ENCODE measurements at regions not wholly inside any gene's neighbourhood (a gene's known extent, or its start where the extent isn't known, plus 50 kb on each side); places are given as distances from the start of the nearest gene placed in this dataset.

GRCh38 chr7:25885057-25885576 lies 266.9 kb upstream of the NFE2L3 start:
- DNase-seq = no peak

DNA sequence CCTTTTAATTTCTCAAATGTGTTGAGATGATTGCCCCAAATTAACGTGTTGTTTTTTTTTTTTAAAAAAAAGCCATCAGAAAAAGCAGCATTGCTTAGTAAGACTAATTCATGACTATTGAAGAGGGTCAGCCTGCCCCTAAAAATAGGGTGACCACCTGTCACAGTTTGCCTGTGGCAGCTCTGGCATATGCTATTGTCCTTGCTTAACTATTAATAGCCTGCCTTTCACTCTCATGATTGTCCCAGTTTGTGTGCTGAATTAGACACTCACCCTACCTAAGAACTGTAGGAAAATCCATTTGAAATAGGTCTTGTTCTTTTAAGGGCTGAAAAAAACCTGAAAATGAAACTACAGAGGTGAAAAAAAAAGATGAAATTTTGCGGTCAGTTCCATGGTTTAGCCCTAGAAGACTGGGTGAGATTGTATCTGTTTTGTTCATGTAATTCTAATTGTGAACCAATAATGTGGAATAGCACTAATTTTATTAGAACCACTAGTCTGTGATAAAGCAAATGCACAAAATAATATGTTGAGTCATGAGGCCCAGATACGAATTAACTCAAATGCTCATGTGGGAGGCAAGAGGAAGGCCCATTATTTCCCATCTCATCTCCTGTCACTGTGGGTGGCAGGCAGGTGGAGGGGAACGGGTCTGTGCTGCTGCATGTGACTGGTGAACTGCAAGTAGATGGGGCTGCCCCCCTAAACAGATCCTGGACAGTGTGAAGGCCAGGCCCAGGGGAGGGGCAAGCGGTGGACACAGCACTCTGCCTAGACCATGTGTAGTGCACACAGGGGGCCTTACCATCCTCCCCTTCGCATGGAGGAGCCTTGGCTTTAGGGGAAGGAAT lies 265.4 kb upstream of the NFE2L3 start:
- no peak for DNase-seq

DNA sequence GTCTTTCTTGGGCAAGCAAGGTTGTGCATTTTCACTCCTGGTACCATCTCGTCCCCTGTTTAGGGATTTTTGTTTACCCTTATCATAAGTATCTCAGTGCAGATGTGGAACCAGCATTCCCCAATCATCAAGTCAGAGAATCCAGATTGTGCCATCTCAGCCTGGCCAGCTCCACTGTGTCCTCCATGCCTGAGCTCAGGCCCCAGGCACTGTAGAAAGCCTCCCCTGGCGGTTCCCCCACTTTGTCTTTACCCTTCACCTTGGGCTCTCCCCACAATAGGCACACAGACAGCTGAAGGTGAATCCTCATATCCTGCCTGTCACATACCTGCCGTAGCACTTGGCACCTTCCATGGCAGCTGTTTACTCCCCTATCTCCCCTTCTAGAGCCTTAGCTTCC lies 264.7 kb upstream of the NFE2L3 start:
- no peak for DNase-seq

- DNase-seq = no peak
These were observed 264.0 kb upstream of the NFE2L3 start for GRCh38 chr7:25887795-25888559.

GRCh38 chr7:25889765-25890164 lies 262.2 kb upstream of the NFE2L3 start:
- no peak for DNase-seq

GRCh38 chr7:25891591-25891990 lies 260.4 kb upstream of the NFE2L3 start:
- DNase-seq = no peak

DNA sequence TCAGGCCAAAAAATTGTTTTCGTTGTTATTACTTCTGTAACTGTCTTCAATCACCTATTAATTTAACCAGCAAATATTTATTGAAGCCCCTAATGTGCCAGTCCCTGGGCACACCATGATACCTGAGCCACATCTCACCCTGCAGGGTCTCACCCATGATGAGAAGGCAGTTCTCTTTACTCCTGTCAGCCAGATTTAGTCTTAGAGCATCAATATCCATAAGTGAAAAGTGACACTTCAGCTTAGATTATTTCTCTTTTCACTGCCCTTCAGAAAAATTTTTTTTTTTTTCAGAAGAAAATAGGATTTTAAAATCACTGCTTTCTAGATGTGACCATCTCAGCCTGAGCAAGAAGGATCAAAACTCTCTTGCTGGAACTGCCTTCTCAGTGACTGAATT lies 258.6 kb upstream of the NFE2L3 start:
- DNase-seq = no peak

GRCh38 chr7:25894002-25894901 lies 257.7 kb upstream of the NFE2L3 start:
- no peak for DNase-seq

- DNase-seq = peak; percentile 62
These were observed 256.9 kb upstream of the NFE2L3 start for GRCh38 chr7:25894902-25895791.

DNA sequence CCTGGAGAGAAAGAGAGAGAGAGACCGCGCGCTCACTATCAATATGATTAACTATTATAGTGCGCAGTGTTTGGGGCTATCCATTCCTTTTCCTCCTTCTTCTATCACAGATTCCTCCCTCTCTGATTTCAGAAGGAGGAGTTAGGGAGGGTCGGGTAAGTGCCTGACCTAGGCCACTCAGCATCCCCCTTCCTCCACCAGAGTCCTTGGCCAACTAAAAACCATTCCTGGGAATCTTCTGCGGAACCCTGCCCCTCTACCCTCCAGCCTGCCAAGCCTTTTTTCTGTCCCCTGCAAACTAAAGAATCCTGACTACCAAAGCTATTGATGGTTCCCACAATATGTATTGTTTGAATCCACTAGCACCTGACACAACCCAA lies 256.2 kb upstream of the NFE2L3 start:
- DNase-seq = no peak

DNA sequence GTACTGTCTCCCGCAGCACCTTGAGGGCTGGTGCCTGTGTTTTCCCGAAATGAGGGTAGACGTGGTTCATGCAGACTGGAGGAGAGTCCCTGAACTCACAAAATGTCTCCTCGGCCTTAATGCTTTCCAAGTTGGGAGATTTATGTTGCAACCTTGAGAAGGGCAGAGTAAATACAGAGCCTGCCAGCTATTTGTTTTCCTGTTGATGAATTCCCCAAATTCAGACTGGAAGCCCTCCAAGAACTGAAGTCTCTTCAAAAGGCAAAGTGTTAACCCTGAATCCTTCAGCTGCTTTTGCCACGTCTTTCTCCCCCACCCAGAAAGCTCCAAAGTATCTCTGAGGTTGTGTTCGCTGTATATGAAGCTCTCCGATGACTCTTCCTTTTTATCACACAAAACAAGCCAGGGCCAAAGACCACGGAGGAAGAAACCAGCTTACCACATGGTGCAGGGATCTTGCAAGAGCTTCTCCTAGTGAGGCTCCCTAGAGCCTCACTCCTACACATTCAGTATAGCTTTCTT lies 254.7 kb upstream of the NFE2L3 start:
- no peak for DNase-seq

DNA sequence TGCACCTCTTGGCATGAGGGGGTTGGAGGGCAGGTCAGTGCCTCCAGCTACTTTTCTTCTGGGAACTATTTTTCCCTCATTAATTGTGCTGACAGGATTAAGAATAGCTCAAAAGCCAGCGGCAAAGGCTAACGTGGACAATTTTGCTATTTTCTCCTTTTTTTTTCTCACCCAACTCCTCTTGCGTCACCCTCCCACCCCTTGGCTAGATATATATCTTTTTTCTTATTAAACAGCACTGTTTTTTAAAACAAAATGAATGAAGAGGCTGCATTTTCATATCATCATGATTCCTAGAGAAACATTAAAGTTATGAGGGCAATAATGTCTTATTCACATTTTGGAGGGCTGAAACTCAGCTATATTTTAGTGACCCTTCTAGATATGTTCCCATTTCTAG lies 251.8 kb upstream of the NFE2L3 start:
- DNase-seq = no peak

DNA sequence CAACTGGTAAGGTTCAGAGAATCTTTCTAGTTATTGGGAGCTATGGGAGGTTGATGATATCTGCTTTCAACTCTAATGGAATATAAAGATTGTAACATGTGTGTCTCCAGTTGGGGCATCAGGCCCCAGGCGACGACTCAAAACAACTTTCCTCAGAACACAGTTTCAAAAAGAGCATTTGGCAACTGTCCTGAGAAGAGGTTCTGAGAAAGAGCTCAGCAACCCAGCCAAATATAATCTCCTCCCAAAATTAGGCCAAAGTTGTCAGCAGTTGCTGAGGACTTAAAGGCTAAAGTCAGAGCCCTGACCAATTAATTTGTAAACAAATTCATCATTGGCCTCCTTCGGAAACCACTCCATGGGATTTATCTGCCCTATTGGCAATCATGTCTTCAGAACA lies 251.1 kb upstream of the NFE2L3 start:
- DNase-seq = no peak

GRCh38 chr7:25901658-25902057 lies 250.3 kb upstream of the NFE2L3 start:
- DNase-seq = no peak

GRCh38 chr7:25906003-25906402 lies 246.0 kb upstream of the NFE2L3 start:
- DNase-seq = no peak

- no peak for DNase-seq
These were observed 245.2 kb upstream of the NFE2L3 start for GRCh38 chr7:25906760-25907159.

DNA sequence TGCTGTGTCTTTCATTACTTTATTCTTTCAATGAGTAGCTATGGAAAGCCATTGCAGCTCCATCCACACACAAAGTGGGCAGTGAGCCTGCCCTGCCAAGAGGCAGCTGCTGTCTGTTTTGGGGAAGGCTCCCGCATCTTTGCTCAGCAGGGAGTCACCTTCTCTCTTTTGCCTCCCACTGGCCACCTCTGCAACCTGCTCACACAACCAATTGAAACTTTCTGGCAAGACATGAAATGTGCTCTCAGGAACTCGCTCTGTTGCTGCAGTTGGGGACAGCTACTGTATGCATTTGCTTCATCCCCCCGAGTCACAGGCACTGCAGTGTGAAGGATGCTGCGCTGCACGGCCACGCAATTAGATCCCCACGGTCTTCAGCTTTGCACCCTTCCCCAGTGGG lies 244.8 kb upstream of the NFE2L3 start:
- no peak for DNase-seq

DNA sequence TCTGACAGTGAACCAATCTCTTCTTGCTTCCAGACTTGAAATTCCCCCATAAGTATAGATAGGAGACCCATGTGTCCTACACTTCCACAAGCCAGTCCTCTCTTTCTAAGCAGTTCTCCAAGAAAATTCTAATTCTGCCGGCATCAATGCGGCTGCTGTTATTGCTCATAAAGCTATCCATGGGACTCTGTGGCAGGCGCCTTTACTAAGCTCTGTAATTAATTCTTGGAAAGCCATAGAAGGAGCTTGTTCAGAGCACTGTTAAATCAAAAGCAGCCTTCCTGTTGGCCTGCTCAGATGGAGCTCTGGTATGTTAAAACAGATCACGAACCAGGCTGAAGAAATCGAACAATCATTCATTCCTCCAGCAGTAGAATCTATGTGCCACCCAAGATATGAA lies 244.3 kb upstream of the NFE2L3 start:
- no peak for DNase-seq

DNA sequence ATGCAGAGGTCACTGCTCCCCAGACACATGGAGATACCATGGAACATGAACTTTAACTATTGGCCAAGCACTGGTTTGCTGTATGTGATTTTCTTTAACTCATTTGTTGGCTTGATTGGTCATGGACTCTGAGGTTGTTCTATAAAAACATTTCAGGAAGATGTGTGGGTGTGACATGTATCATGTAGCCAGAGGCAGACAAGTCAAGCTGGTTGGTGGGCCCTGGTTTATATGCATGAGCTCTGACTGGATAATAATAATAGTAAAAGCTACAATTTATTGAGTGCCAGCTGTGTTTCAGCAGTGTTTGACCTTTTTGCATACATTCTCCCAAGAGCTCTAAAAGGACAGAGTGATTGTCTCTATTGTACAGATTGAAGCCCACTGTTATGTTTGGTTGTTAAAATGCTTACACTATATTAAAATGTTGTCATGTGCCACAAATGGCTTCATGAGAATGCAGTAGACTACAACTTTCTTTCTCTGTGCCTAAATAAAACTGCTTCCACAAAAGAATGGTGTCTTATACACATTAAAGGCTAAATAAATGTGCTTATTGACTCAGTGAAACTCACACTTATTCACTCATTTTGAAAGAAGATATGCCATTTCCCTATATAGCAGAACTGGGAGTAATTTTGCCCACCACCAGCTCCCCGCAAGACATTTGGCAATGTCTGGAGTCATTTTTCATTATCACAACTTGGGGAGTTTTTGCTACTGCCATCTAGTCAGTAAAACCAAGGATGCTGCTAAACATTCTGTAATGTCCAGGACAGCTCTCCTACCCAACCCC lies 243.6 kb upstream of the NFE2L3 start:
- DNase-seq = no peak
